Stomach (tissue), 4 donors: ENCODE measurements at regions not wholly inside any gene's neighbourhood (a gene's known extent, or its start where the extent isn't known, plus 50 kb on each side); places are given as distances from the start of the nearest gene placed in this dataset.

ENCODE experiments used
- CTCF ChIP-seq, 7 experiments: fragments of 450-650 bp in 4 of 7; fragments of 200-600 bp in 3 of 7; sonication (generic) in 3 of 7; IDR thresholded peaks; one replicate each; pipeline ENCODE4 v1.5.1; 2016 to 2019; ENCODE audit warnings: antibody characterized with exemption in 7 of 7, control low read depth in 2 of 7, mild to moderate bottlenecking in 1 of 7
- EP300 ChIP-seq: sonication (generic); formaldehyde crosslinking; IDR thresholded peaks from one replicate; pipeline ENCODE4 v1.6.1; 2017; ENCODE audit warnings: antibody characterized with exemption
- POLR2A ChIP-seq, 4 donors: fragments of 450-650 bp; IDR thresholded peaks; one replicate each; pipeline ENCODE4 v1.6.1; 2016; ENCODE audit warnings: antibody characterized with exemption in 4 of 4, control low read depth in 2 of 4, mild to moderate bottlenecking in 1 of 4, moderate library complexity in 1 of 4
- POLR2AphosphoS5 ChIP-seq, 3 donors: sonication (generic); formaldehyde crosslinking; IDR thresholded peaks; one replicate each; pipeline ENCODE4 v1.6.1; 2016; ENCODE audit warnings: antibody characterized with exemption in 3 of 3

- TF ChIP-seq CTCF (IDR thresholded peaks at IDR 0.05) (no peak), POLR2A (IDR thresholded peaks at IDR 0.05) (no peak), POLR2AphosphoS5 (IDR thresholded peaks at IDR 0.05) (no peak), EP300 (no peak)
Observed at GRCh38 chr4:173761236-173761635, 231.2 kb upstream of the HAND2 start.
